Endothelial cell of umbilical vein (primary cell): ENCODE measurements at regions not wholly inside any gene's neighbourhood (a gene's known extent, or its start where the extent isn't known, plus 50 kb on each side); places are given as distances from the start of the nearest gene placed in this dataset.
"Not testable (repeated sequence)": the region's sequence is repeated elsewhere in the genome, so short reads cannot be mapped to it uniquely, and the experiment has no call there.

Experiments used
- BruUV-seq: library from RNA; stranded (reverse); fragments of 400-500 nt; replicated peaks from 2 replicates; lab custom pipeline; 2021; lab: Mats Ljungman, UMichigan
- CTCF ChIA-PET: fragments of 300-600, 350-600 bp; sonication (Branson Sonifier 250); formaldehyde crosslinking; loops from one replicate; lab custom pipeline; 2021; ENCODE audit warnings: antibody characterized with exemption, inconsistent platforms; lab: Charles Lee
- POLR2A ChIA-PET: fragments of 300-600, 350-600 bp; sonication (Branson Sonifier 250); formaldehyde crosslinking; loops from one replicate; lab custom pipeline; 2021; ENCODE audit warnings: antibody characterized with exemption, inconsistent platforms; lab: Charles Lee
- DNase-seq: peaks from one replicate; pipeline ENCODE4 v3.0.0-alpha.2; 2011; ENCODE audit warnings: low read depth, low spot score
- FAIRE-seq: peaks from 2 replicates; lab custom pipeline; 2011; peaks lifted over from hg19 to GRCh38; lab: Jason Lieb, UNC
- H2AFZ ChIP-seq: 2 replicates; pipeline ENCODE4 v1.6.0; 2012; ENCODE audit warnings: low read depth, low read length, control low read depth, inconsistent platforms
- H3K27ac ChIP-seq: 2 replicates; pipeline ENCODE4 v1.5.1; 2011; ENCODE audit warnings: low read depth, mild to moderate bottlenecking, control low read depth, low read length, moderate library complexity; ENCODE audit not compliant: insufficient read depth
- H3K27me3 ChIP-seq, 2 experiments: 2 replicates each; pipeline versions ENCODE4 v1.6.0 to v1.6.1; 2011; ENCODE audit warnings: low read length in 2 of 2, mixed read lengths in 1 of 2; ENCODE audit not compliant: control insufficient read depth in 2 of 2, insufficient read depth in 2 of 2
- H3K36me3 ChIP-seq, 2 experiments: 2 replicates in 1 of 2; 3 replicates in 1 of 2; pipeline ENCODE4 v1.5.1; 2011; ENCODE audit warnings: low read length in 2 of 2, mild to moderate bottlenecking in 1 of 2, moderate library complexity in 1 of 2; ENCODE audit not compliant: control insufficient read depth in 2 of 2, insufficient read depth in 2 of 2; ENCODE audit errors: extremely low read depth in 1 of 2
- H3K4me1 ChIP-seq: 3 replicates; pipeline ENCODE4 v1.5.1; 2011; ENCODE audit warnings: mild to moderate bottlenecking, low read length; ENCODE audit not compliant: control insufficient read depth, insufficient read depth; ENCODE audit errors: extremely low read depth
- H3K4me2 ChIP-seq: 2 replicates; pipeline ENCODE4 v1.6.1; 2011; ENCODE audit warnings: low read length, control low read depth, mixed read lengths; ENCODE audit not compliant: insufficient read depth
- H3K4me3 ChIP-seq, 3 experiments: fragments of 200-600 bp in 1 of 3; sonication (generic), shearing (Covaris generic) in 1 of 3; replicated peaks in 1 of 3; 2 replicates each; pipeline ENCODE4 v1.5.1; 2011 to 2016; ENCODE audit warnings: control low read depth in 3 of 3, low read length in 3 of 3, mild to moderate bottlenecking in 2 of 3, inconsistent platforms in 1 of 3, low read depth in 1 of 3, moderate library complexity in 1 of 3; ENCODE audit not compliant: insufficient read depth in 1 of 3
- H3K79me2 ChIP-seq: 2 replicates; pipeline ENCODE4 v1.6.0; 2012; ENCODE audit warnings: low read length, inconsistent platforms; ENCODE audit not compliant: control insufficient read depth, insufficient read depth
- H3K9ac ChIP-seq: replicated peaks from 2 replicates; pipeline ENCODE3; 2011; ENCODE audit warnings: low read length, control low read depth; ENCODE audit not compliant: insufficient read depth; ENCODE audit errors: extremely low read depth
- H3K9me1 ChIP-seq: replicated peaks from 3 replicates; pipeline ENCODE4 v1.6.0; 2011; ENCODE audit warnings: mild to moderate bottlenecking, low read length; ENCODE audit not compliant: control insufficient read depth, insufficient read depth; ENCODE audit errors: extremely low read depth
- H3K9me3 ChIP-seq: replicated peaks from 2 replicates; pipeline ENCODE4 v1.5.1; 2012; ENCODE audit warnings: low read length, inconsistent platforms; ENCODE audit not compliant: control insufficient read depth, insufficient read depth
- H4K20me1 ChIP-seq: replicated peaks from 2 replicates; pipeline ENCODE3; 2011; ENCODE audit warnings: mild to moderate bottlenecking, low read length; ENCODE audit not compliant: control insufficient read depth, insufficient read depth; ENCODE audit errors: extremely low read depth
- JUN ChIP-seq: IDR thresholded peaks from 2 replicates; pipeline ENCODE4 v1.6.1; 2011; ENCODE audit warnings: borderline replicate concordance, low read depth; ENCODE audit not compliant: insufficient read length, insufficient read depth
- MAX ChIP-seq: IDR thresholded peaks from 2 replicates; pipeline ENCODE4 v1.6.1; 2011; ENCODE audit not compliant: insufficient read depth, insufficient read length
- MYC ChIP-seq: IDR thresholded peaks from one replicate; pipeline ENCODE4 v1.6.1; 2011; ENCODE audit warnings: mild to moderate bottlenecking, low read depth, low read length
- POLR2A ChIP-seq: IDR thresholded peaks from 2 replicates; pipeline ENCODE4 v1.6.1; 2012; ENCODE audit warnings: low read depth, mild to moderate bottlenecking, control low read depth, low read length
- dilution Hi-C: fragments of 300-500 bp; cut with MboI; formaldehyde crosslinking; loops from one replicate; pipeline ENCODE4 v1.15.0; 2019; ENCODE audit warnings: low sequenced_read_pairs; ENCODE audit not compliant: extremely low pct_ligation_motif_present
- intact Hi-C: fragments of 100-400 bp; cut with micrococcal nuclease; formaldehyde crosslinking; loops from one replicate; pipeline ENCODE4 v1.10.0; 2022

GRCh38 chr3:104445252-104445919 lies 921.3 kb upstream of the ALCAM start:
- intact Hi-C loops, POLR2A ChIA-PET, H3K27ac ChIP-seq: not testable (repeated sequence)

DNA sequence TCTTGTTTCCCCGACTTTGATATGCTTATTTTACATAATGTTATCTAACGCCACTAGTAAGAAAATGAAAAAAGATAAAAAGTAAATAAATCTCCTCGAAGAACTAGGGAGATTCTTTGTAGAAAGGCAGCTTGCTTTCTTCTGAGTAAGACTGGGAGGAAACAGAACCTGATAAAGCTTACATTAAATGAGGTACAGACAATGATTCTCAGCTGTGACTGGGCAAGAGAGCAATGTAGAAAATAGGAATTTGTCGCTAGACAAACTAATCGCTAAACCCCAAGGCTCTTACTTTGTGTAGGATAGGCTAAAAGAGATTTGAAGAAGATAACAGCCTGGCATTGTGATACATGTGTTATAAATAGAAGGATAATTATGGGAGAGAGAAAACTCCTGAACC lies 919.0 kb upstream of the ALCAM start:
- H3K36me3 ChIP-seq = no peaks in the 10 kb centered on the region
- H3K4me2 ChIP-seq = no peak overlapping the region
- dilution Hi-C loops (no loop called here), intact Hi-C loops (no loop called here)
- TF ChIP-seq JUN (no peak), MYC (no peak), POLR2A (no peak), MAX (no peak)
- no peak for DNase-seq
- POLR2A ChIA-PET = no interaction called here
- no peaks in the 10 kb centered on the region for H3K9me1 ChIP-seq
- H3K9me3 ChIP-seq = no peaks in the 10 kb centered on the region
- CTCF ChIA-PET = no interaction called here
- no peaks in the 10 kb centered on the region for H4K20me1 ChIP-seq
- H3K9ac ChIP-seq = no peak overlapping the region
- no peak for FAIRE-seq
- no peak overlapping the region for H3K27ac ChIP-seq
- no peaks in the 10 kb centered on the region for H3K27me3 ChIP-seq
- H3K4me3 ChIP-seq = no peak overlapping the region
- H3K4me1 ChIP-seq = no peaks in the 10 kb centered on the region
- no TSS peak for BruUV-seq
- no peaks in the 10 kb centered on the region for H3K79me2 ChIP-seq
- H2AFZ ChIP-seq = no peak overlapping the region

More at GRCh38 chr3:104445252-104445919, 921.3 kb upstream of the ALCAM start:
- H3K9me3 ChIP-seq, H3K4me2 ChIP-seq, BruUV-seq, H3K9ac ChIP-seq, dilution Hi-C loops, H3K27me3 ChIP-seq, H4K20me1 ChIP-seq, H3K79me2 ChIP-seq, H2AFZ ChIP-seq, H3K4me3 ChIP-seq, DNase-seq, FAIRE-seq, H3K36me3 ChIP-seq, H3K9me1 ChIP-seq, H3K4me1 ChIP-seq: not testable (repeated sequence)
- CTCF ChIA-PET = interaction anchor here (0.9 kb wide), 1 partner anchor 11 kb away, joined by 4 read pairs; no protein-coding TSS in a partner anchor
